Prostate gland (tissue), 2 donors: ENCODE measurements at regions not wholly inside any gene's neighbourhood (a gene's known extent, or its start where the extent isn't known, plus 50 kb on each side); places are given as distances from the start of the nearest gene placed in this dataset.

Source experiments
- POLR2A ChIP-seq: fragments of 450-650 bp; IDR thresholded peaks from one replicate; pipeline ENCODE4 v1.6.1; 2016; ENCODE audit warnings: antibody characterized with exemption, mild to moderate bottlenecking
- TF ChIP-seq, protein P1 (sequence below), 4 experiments: fragments of 200-600 bp in 2 of 4; fragments of 450-650 bp in 2 of 4; sonication (generic) in 2 of 4; IDR thresholded peaks; 1 replicate in 3 of 4; 2 replicates in 1 of 4; pipeline ENCODE4 v1.5.1; 2016 to 2019; ENCODE audit warnings: antibody characterized with exemption in 4 of 4, mild to moderate bottlenecking in 2 of 4, moderate library complexity in 2 of 4

DNA sequence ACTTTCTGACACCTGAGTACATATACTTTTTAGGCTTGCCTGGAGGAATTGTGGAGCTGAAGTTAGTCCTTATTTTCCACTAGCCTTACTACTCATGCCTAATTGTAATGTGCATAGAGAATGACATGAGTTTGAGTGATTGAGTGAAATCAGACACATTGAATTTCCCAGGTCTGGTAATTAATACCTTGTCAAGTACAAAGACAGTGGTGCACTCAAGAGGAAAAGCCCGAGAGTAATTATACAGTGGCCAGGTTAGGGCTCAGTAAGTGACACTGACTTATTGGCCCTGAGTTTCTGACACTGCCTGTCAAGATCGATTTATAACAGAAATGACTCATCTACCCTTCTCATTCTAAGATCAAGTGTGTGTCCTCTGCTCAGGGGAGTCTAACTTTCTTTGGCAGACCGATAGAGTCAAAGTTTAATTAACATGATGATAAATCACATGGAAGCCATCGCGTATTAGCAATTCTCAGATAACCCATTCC is 288.3 kb downstream of the TPBG start:
- TF ChIP-seq POLR2A: no peak
- TF ChIP-seq, protein P1, sequence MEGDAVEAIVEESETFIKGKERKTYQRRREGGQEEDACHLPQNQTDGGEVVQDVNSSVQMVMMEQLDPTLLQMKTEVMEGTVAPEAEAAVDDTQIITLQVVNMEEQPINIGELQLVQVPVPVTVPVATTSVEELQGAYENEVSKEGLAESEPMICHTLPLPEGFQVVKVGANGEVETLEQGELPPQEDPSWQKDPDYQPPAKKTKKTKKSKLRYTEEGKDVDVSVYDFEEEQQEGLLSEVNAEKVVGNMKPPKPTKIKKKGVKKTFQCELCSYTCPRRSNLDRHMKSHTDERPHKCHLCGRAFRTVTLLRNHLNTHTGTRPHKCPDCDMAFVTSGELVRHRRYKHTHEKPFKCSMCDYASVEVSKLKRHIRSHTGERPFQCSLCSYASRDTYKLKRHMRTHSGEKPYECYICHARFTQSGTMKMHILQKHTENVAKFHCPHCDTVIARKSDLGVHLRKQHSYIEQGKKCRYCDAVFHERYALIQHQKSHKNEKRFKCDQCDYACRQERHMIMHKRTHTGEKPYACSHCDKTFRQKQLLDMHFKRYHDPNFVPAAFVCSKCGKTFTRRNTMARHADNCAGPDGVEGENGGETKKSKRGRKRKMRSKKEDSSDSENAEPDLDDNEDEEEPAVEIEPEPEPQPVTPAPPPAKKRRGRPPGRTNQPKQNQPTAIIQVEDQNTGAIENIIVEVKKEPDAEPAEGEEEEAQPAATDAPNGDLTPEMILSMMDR (IDR thresholded peaks at IDR 0.05): no peak
